Stimulated activated naive B cell treated with anti-CD40 and anti-IgM and Interleukin-4, amounts not matched to agents 10 μg/mL and 1 μg/mL and 100 μg/mL, for 72 hours (primary cell): ENCODE measurements at regions not wholly inside any gene's neighbourhood (a gene's known extent, or its start where the extent isn't known, plus 50 kb on each side); places are given as distances from the start of the nearest gene placed in this dataset.
"Not testable (repeated sequence)": the region's sequence is repeated elsewhere in the genome, so short reads cannot be mapped to it uniquely, and the experiment has no call there.

Experiments
- ATAC-seq, 2 donors: fragments of 150-1000 bp; cut with Tn5 transposase; replicated peaks; 2 replicates each; pipeline ENCODE4 v1.10.0; 2021; ENCODE audit warnings: moderate library complexity in 1 of 2
- DNase-seq: peaks from one replicate; pipeline ENCODE4 v3.0.0; 2021
- H3K27ac Mint-ChIP-seq: one replicate; pipeline ENCODE4 v1.8.0; 2022; ENCODE audit warnings: mild to moderate bottlenecking, mixed read lengths
- H3K27me3 Mint-ChIP-seq, 2 donors: one replicate each; pipeline ENCODE4 v1.8.0; 2022; ENCODE audit warnings: mixed read lengths in 2 of 2
- H3K36me3 Mint-ChIP-seq, 2 donors: one replicate each; pipeline ENCODE4 v1.8.0; 2022; ENCODE audit warnings: mixed read lengths in 2 of 2, mild to moderate bottlenecking in 1 of 2
- H3K4me1 Mint-ChIP-seq, 2 donors: one replicate each; pipeline ENCODE4 v1.8.0; 2022; ENCODE audit warnings: mixed read lengths in 2 of 2, mild to moderate bottlenecking in 1 of 2
- H3K4me3 Mint-ChIP-seq, 2 donors: one replicate each; pipeline ENCODE4 v1.8.0; 2022; ENCODE audit warnings: mild to moderate bottlenecking in 2 of 2, mixed read lengths in 2 of 2, moderate library complexity in 1 of 2
- H3K9me3 Mint-ChIP-seq, 2 donors: one replicate each; pipeline ENCODE4 v1.8.0; 2022; ENCODE audit warnings: mixed read lengths in 2 of 2, mild to moderate bottlenecking in 1 of 2

DNA sequence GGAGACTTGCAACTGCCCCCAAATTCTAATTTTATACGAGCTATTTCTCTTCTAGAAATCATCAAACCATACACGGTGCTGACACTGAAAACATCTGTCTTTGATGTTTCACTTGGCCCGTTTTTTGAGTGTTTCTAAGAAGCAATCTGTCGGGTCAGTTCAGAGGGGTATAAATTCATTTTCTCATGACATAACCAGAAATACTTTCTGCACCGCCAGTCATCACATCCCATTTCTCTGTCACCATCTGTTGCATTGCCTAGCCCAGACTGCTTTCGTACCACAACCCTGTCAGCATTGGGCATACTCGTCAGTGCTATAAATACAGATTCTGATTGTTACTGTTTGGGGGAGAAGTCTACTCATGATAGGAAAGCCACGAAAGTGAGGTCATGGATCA, 63.1 kb upstream of the CCDC90B start:
- Mint-ChIP-seq H3K9me3 (peaks cover 3 to 4% of the 10 kb centered on the region in 2 donors), H3K4me1 (no peaks in the 10 kb centered on the region), H3K27ac (no peak overlapping the region), H3K27me3 (peaks cover 12 to 15% of the 10 kb centered on the region in 2 donors), H3K4me3 (no peak overlapping the region), H3K36me3 (peaks cover 0 to 3% of the 10 kb centered on the region in 2 donors)
- ATAC-seq: no peak
- DNase-seq: no peak

DNA sequence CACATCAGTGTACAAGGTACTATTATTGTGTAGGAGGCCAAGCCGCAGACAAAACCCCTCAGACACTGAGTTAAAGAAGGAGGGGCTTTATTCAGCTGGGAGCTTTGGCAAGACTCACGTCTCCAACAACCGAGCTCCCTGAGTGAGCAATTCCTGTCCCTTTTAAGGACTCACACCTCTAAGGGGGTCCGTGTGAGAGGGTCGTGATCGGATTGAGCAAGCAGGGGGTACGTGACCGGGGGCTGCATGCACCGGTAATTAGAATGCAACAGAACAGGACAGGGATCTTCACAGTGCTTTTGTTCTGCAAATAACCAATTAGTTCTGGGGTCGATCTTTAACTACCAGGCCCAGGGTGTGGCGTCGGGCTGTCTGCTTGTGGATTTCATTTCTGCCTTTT, 60.5 kb upstream of the CCDC90B start:
- not testable (repeated sequence) for H3K4me3 Mint-ChIP-seq, H3K4me1 Mint-ChIP-seq, H3K27ac Mint-ChIP-seq, DNase-seq, H3K36me3 Mint-ChIP-seq, H3K9me3 Mint-ChIP-seq, ATAC-seq
- H3K27me3 Mint-ChIP-seq: peaks cover 12 to 28% of the 10 kb centered on the region in 2 donors

DNA sequence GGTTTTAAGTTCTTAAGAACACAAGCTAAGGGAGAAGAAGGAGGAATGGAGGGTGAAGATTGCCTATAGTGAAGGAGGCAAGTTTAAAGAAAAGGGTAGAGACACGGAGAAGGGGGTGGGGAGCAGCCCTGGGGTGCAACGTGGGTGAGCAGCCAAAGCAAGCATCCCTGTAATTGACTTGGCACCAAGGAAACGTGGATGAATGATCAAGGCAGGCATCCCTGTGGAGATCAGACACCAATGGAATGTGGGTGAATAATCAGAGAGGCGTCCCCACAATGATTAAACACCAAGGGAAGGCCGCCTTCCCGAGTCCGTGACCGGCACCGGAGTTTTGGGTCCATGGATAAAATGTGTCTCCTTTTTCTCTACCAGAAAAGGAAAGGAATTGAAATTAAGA, 58.4 kb upstream of the CCDC90B start:
- not testable (repeated sequence) for DNase-seq

DNA sequence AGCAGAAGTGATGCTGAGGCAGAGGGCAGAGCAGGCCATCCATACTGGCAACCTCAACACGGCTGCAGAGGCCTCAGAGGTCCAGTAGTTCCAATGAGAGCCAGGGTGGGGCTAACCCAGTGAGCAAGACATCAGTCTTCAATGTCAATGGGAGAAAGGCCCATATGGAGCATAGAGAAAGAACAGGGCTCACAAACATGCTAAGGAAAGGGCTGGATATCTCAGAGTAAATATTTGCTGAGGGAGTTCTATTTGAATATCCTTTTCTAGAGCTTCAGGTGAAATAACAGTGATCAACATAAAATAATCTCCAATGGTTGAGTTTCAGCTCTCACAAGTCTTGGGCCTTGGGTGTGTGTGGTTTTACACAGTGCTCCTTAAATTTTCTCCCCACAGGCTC, 50.8 kb upstream of the CCDC90B start:
- Mint-ChIP-seq H3K4me1 (no peaks in the 10 kb centered on the region), H3K4me3 (no peak overlapping the region), H3K36me3 (no peaks in the 10 kb centered on the region), H3K27me3 (peaks cover 6 to 7% of the 10 kb centered on the region in 2 donors), H3K27ac (no peak overlapping the region), H3K9me3 (no peaks in the 10 kb centered on the region)
- ATAC-seq: no peak
- DNase-seq: no peak

More for the DNA sequence above, 58.4 kb upstream of the CCDC90B start:
- ATAC-seq, H3K27ac Mint-ChIP-seq, H3K36me3 Mint-ChIP-seq, H3K4me1 Mint-ChIP-seq, H3K9me3 Mint-ChIP-seq, H3K4me3 Mint-ChIP-seq: not testable (repeated sequence)
- peaks cover 13 to 20% of the 10 kb centered on the region in 2 donors for H3K27me3 Mint-ChIP-seq
